HEK293 (cell line): ENCODE measurements at regions not wholly inside any gene's neighbourhood (a gene's known extent, or its start where the extent isn't known, plus 50 kb on each side); places are given as distances from the start of the nearest gene placed in this dataset.

Experiments used
- CTCF ChIA-PET: fragments of 350-600 bp; formaldehyde crosslinking; extraction: SDS; loops from one replicate; lab custom pipeline; 2021; ENCODE audit warnings: antibody characterized with exemption; lab: Yijun Ruan, JAX
- POLR2A ChIA-PET: fragments of 300-600 bp; formaldehyde crosslinking; extraction: SDS; loops from one replicate; lab custom pipeline; 2020; ENCODE audit warnings: antibody characterized with exemption, inconsistent platforms; lab: Yijun Ruan, JAX
- H3K27ac ChIP-seq: fragments of 200-500 bp; sonication (Bioruptor generic); 2 replicates; pipeline ENCODE4 v1.5.1; 2014; ENCODE audit warnings: low read depth, low read length, control low read depth, inconsistent platforms; ENCODE audit errors: extremely low read depth
- H3K36me3 ChIP-seq, 2 experiments: fragments of 200-500 bp in 1 of 2; sonication (Bioruptor generic) in 1 of 2; 1 replicate in 1 of 2; 2 replicates in 1 of 2; pipeline ENCODE4 v1.5.1; 2014 to 2017; ENCODE audit warnings: inconsistent platforms in 2 of 2, low read length in 2 of 2; ENCODE audit not compliant: control insufficient read depth in 2 of 2, insufficient read depth in 1 of 2
- H3K4me1 ChIP-seq: fragments of 200-500 bp; sonication (Bioruptor generic); 2 replicates; pipeline ENCODE4 v1.5.1; 2014; ENCODE audit warnings: mild to moderate bottlenecking, low read length, inconsistent platforms; ENCODE audit not compliant: control insufficient read depth, insufficient read depth
- H3K4me3 ChIP-seq: 2 replicates; pipeline ENCODE4 v1.5.1; 2011; ENCODE audit warnings: low read depth, mild to moderate bottlenecking, control low read depth, low read length, moderate library complexity
- H3K9me3 ChIP-seq: fragments of 200-500 bp; sonication (Bioruptor generic); 2 replicates; pipeline ENCODE4 v1.5.1; 2014; ENCODE audit warnings: low read depth, low read length, inconsistent platforms; ENCODE audit not compliant: control insufficient read depth, insufficient read depth
- GLIS2 ChIP-seq: fragments of 450-650 bp; formaldehyde crosslinking; IDR thresholded peaks from 2 replicates; pipeline ENCODE4 v1.5.1; 2016; ENCODE audit warnings: missing biosample characterization, missing genetic modification characterization
- KLF16 ChIP-seq: fragments of 450-650 bp; formaldehyde crosslinking; IDR thresholded peaks from 2 replicates; pipeline ENCODE4 v1.5.1; 2017; ENCODE audit warnings: missing biosample characterization, missing genetic modification characterization
- ZIC2 ChIP-seq: fragments of 450-650 bp; formaldehyde crosslinking; IDR thresholded peaks from 2 replicates; pipeline ENCODE4 v1.5.1; 2016; ENCODE audit warnings: missing biosample characterization, missing genetic modification characterization
- ZNF155 ChIP-seq: fragments of 450-650 bp; formaldehyde crosslinking; IDR thresholded peaks from 2 replicates; pipeline ENCODE4 v1.5.1; 2016; ENCODE audit warnings: missing biosample characterization, missing genetic modification characterization
- ZNF169 ChIP-seq: fragments of 450-650 bp; formaldehyde crosslinking; IDR thresholded peaks from 2 replicates; pipeline ENCODE4 v1.5.1; 2016; ENCODE audit warnings: missing biosample characterization, missing genetic modification characterization
- ZNF202 ChIP-seq: fragments of 450-650 bp; formaldehyde crosslinking; IDR thresholded peaks from 2 replicates; pipeline ENCODE4 v1.5.1; 2016; ENCODE audit warnings: missing biosample characterization, missing genetic modification characterization, borderline replicate concordance
- ZNF221 ChIP-seq: fragments of 450-650 bp; formaldehyde crosslinking; IDR thresholded peaks from 2 replicates; pipeline ENCODE4 v1.5.1; 2017; ENCODE audit warnings: missing biosample characterization, missing genetic modification characterization, borderline replicate concordance
- ZNF292 ChIP-seq: fragments of 450-650 bp; formaldehyde crosslinking; IDR thresholded peaks from 2 replicates; pipeline ENCODE4 v1.5.1; 2016; ENCODE audit warnings: low read depth, missing biosample characterization, missing genetic modification characterization, borderline replicate concordance
- ZNF391 ChIP-seq: fragments of 450-650 bp; formaldehyde crosslinking; IDR thresholded peaks from 2 replicates; pipeline ENCODE4 v1.5.1; 2016; ENCODE audit warnings: low read depth, missing biosample characterization, missing genetic modification characterization, borderline replicate concordance
- ZNF416 ChIP-seq: fragments of 450-650 bp; formaldehyde crosslinking; IDR thresholded peaks from 2 replicates; pipeline ENCODE4 v1.5.1; 2016; ENCODE audit warnings: missing biosample characterization, missing genetic modification characterization
- ZNF433 ChIP-seq: fragments of 450-650 bp; formaldehyde crosslinking; IDR thresholded peaks from 2 replicates; pipeline ENCODE4 v1.5.1; 2016; ENCODE audit warnings: missing biosample characterization, missing genetic modification characterization, low read depth
- ZNF514 ChIP-seq: fragments of 450-650 bp; formaldehyde crosslinking; IDR thresholded peaks from 2 replicates; pipeline ENCODE4 v1.5.1; 2016; ENCODE audit warnings: missing biosample characterization, missing genetic modification characterization
- ZNF555 ChIP-seq: fragments of 450-650 bp; formaldehyde crosslinking; conservative IDR thresholded peaks from 2 replicates; pipeline ENCODE4 v1.5.1; 2017; ENCODE audit warnings: missing biosample characterization, mild to moderate bottlenecking, missing genetic modification characterization, inconsistent platforms
- ZNF561 ChIP-seq: fragments of 450-650 bp; IDR thresholded peaks from 2 replicates; pipeline ENCODE4 v1.5.1; 2018; ENCODE audit warnings: missing biosample characterization, missing genetic modification characterization, borderline replicate concordance
- ZNF624 ChIP-seq: fragments of 450-650 bp; formaldehyde crosslinking; IDR thresholded peaks from 2 replicates; pipeline ENCODE4 v1.5.1; 2017; ENCODE audit warnings: missing biosample characterization, missing genetic modification characterization
- ZNF654 ChIP-seq: fragments of 450-650 bp; formaldehyde crosslinking; IDR thresholded peaks from 2 replicates; pipeline ENCODE4 v1.5.1; 2016; ENCODE audit warnings: low read depth, missing biosample characterization, missing genetic modification characterization
- ZNF660 ChIP-seq: fragments of 450-650 bp; IDR thresholded peaks from 2 replicates; pipeline ENCODE4 v1.5.1; 2018; ENCODE audit warnings: missing biosample characterization, mild to moderate bottlenecking, missing genetic modification characterization
- ZNF837 ChIP-seq: fragments of 450-650 bp; formaldehyde crosslinking; IDR thresholded peaks from 2 replicates; pipeline ENCODE4 v1.5.1; 2016; ENCODE audit warnings: missing biosample characterization, missing genetic modification characterization
- ZNF843 ChIP-seq: fragments of 450-650 bp; formaldehyde crosslinking; IDR thresholded peaks from 2 replicates; pipeline ENCODE4 v1.5.1; 2016; ENCODE audit warnings: missing biosample characterization, missing genetic modification characterization
- TF ChIP-seq, protein P1 (sequence below): fragments of 450-650 bp; formaldehyde crosslinking; IDR thresholded peaks from 2 replicates; pipeline ENCODE4 v1.5.1; 2016; ENCODE audit warnings: missing biosample characterization, missing genetic modification characterization, low read depth

DNA sequence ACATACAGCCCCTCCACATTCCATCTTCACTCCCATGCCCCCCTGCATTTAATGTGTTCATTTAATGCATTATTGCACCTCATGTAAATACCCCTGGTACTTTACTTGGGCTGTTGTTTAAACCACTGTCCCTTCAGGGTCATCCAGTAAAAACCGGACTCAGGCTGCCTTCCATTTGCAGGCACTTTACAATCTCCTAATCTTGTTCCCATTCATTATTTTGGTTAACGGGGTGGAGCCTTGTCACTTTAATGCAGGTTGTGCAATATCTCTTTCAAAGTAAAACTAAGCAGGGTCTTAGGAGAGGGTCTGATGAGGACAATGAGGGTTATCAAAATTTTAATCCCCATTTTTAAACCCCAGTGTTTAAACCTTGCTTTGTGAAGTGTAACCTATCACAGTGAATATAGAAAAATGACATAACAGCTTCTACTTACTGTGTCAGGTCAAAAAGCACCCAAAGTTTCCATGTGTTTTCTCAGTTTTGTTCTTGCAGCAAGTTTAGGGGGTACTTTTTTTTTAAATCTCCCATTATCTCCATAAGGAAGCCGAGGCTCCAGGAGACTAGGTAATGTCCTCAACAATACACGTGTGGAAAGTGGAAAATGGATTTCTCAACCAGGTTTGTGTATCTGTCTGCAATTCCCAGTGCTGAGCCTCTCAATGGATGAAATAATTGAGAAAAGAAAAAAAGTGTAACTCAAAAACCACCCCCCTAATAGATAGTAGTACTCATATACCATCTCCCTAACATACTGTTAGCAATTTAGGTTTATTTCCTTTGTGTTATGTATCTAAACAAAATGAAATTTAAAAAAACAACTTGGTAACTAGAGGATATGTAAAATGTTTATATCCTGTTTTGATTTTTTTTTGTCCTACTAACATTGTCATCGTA is 54.2 kb upstream of the SPRY4 start:
- CTCF ChIA-PET: interaction anchor here (0.5 kb wide), 1 partner anchor 145 kb away, joined by 3 read pairs; no protein-coding TSS in a partner anchor
- POLR2A ChIA-PET: no interaction called here
- H3K4me3 ChIP-seq: no peak overlapping the region

DNA sequence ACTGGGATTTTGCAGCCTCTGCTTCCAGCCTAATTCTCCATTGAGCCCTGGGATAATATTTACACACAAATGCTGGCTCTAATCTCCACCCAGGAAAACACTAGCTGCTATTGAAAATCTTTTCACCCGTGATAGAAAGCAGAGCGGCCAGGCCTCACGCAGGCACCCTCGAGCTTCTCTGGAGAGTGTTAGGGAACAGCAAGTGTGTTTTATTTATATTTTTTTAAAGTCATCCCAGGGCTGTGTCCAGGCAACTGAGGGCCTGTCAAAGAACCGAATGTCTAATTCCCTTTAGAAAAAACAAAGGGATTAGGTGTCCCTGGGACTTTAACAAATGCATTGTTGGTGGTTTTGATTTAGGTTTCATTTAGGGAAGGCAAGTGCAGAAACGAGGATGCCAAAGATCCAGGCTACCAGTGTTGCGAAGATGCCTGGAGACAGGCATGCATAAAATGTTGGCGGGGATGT is 51.2 kb upstream of the SPRY4 start:
- H3K9me3 ChIP-seq: no peaks in the 10 kb centered on the region
- H3K4me3 ChIP-seq: no peak overlapping the region
- POLR2A ChIA-PET: no interaction called here
- CTCF ChIA-PET: no interaction called here
- no peaks in the 10 kb centered on the region for H3K4me1 ChIP-seq
- H3K27ac ChIP-seq: no peak overlapping the region
- TF ChIP-seq ZNF843 (tag by site-specific recombination) (no peak), ZNF221 (tag by site-specific recombination) (no peak), ZIC2 (tag by site-specific recombination) (no peak), ZNF169 (tag by site-specific recombination) (no peak), GLIS2 (tag by site-specific recombination) (no peak), ZNF155 (tag by site-specific recombination) (no peak), ZNF416 (tag by site-specific recombination) (no peak), ZNF624 (tag by site-specific recombination) (no peak)
- no peaks in the 10 kb centered on the region for H3K36me3 ChIP-seq

More for the DNA sequence above, 54.2 kb upstream of the SPRY4 start:
- Histone ChIP-seq H3K4me1 (no peaks in the 10 kb centered on the region), H3K9me3 (no peaks in the 10 kb centered on the region), H3K36me3 (no peaks in the 10 kb centered on the region), H3K27ac (no peak overlapping the region)
- TF ChIP-seq, protein P1, sequence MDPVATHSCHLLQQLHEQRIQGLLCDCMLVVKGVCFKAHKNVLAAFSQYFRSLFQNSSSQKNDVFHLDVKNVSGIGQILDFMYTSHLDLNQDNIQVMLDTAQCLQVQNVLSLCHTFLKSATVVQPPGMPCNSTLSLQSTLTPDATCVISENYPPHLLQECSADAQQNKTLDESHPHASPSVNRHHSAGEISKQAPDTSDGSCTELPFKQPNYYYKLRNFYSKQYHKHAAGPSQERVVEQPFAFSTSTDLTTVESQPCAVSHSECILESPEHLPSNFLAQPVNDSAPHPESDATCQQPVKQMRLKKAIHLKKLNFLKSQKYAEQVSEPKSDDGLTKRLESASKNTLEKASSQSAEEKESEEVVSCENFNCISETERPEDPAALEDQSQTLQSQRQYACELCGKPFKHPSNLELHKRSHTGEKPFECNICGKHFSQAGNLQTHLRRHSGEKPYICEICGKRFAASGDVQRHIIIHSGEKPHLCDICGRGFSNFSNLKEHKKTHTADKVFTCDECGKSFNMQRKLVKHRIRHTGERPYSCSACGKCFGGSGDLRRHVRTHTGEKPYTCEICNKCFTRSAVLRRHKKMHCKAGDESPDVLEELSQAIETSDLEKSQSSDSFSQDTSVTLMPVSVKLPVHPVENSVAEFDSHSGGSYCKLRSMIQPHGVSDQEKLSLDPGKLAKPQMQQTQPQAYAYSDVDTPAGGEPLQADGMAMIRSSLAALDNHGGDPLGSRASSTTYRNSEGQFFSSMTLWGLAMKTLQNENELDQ (tag by site-specific recombination): no peak
- TF ChIP-seq ZNF202 (tag by site-specific recombination) (no peak), ZNF391 (tag by site-specific recombination) (no peak), ZNF555 (tag by site-specific recombination) (no peak), ZNF514 (no peak), ZNF561 (tag by site-specific recombination) (no peak), ZNF292 (tag by site-specific recombination) (no peak), ZNF660 (tag by site-specific recombination) (no peak), ZNF654 (tag by site-specific recombination) (no peak), KLF16 (tag by site-specific recombination) (no peak), ZNF837 (tag by site-specific recombination) (no peak), ZNF433 (no peak)
